ENCODE measurements at regions not wholly inside any gene's neighbourhood (a gene's known extent, or its start where the extent isn't known, plus 50 kb on each side); places are given as distances from the start of the nearest gene placed in this dataset.

GRCh38 chr15:99474909-99475753 lies 90.7 kb upstream of the MEF2A start:
- Histone ChIP-seq H3K79me1 (ENCODE audit: low read depth, low read length) (no peaks in the 10 kb centered on the region), H3K56ac (replicated peaks; ENCODE audit: insufficient read length, low read depth, low read length) (no peak overlapping the region), H3K79me2 (ENCODE audit: control insufficient read depth in 1 of 2, insufficient read depth in 2 of 2, low read length in 2 of 2) (no peaks in the 10 kb centered on the region), H2BK12ac (ENCODE audit: low read depth, low read length) (0 out of 2 replicates have a peak overlapping the region, but pooled peaks have one; percentile 39), H2BK20ac (ENCODE audit: low read length) (no peak overlapping the region), H4K5ac (ENCODE audit: insufficient read length, low read depth, low read length) (no peak overlapping the region), H3K18ac (ENCODE audit: extremely low read depth, low read length) (no peak overlapping the region), H3K9ac (replicated peaks in 1 of 4; ENCODE audit: extremely low read depth in 1 of 4, low read depth in 3 of 4, low read length in 3 of 4) (no peak overlapping the region), H2AFZ (ENCODE audit: low read length) (no peak overlapping the region), H3K27me3 (replicated peaks in 1 of 4; ENCODE audit: control insufficient read depth in 3 of 4, extremely low read depth in 1 of 4, insufficient read depth in 3 of 4, low read length in 3 of 4) (no peaks in the 10 kb centered on the region), H3K9me3 (ENCODE audit: insufficient read depth in 2 of 2, low read depth in 1 of 2, low read length in 1 of 2) (no peaks in the 10 kb centered on the region), H3K23ac (ENCODE audit: insufficient read length) (no peak overlapping the region), H2AK5ac (ENCODE audit: low read depth, low read length) (no peak overlapping the region), H3K14ac (ENCODE audit: insufficient read length) (no peak overlapping the region), H4K91ac (replicated peaks; ENCODE audit: insufficient read length, low read length) (peak overlapping the region; percentile 34), H3K4ac (replicated peaks; ENCODE audit: insufficient read length, low read depth, low read length) (no peak overlapping the region), H3K4me2 (ENCODE audit: insufficient read depth in 1 of 2, low read depth in 2 of 2, low read length in 2 of 2) (no peak overlapping the region), H3K4me1 (replicated peaks in 1 of 4; ENCODE audit: control insufficient read depth in 3 of 4, insufficient read depth in 4 of 4, low read length in 3 of 4) (peaks cover 0 to 8% (median 3%) of the 10 kb centered on the region in 4 experiments; a peak in 3 of 7 replicates), H4K8ac (ENCODE audit: extremely low read depth, insufficient read depth, low read length) (0 out of 2 replicates have a peak overlapping the region, but pooled peaks have one; percentile 8), H3K23me2 (ENCODE audit: low read depth, low read length) (no peaks in the 10 kb centered on the region), H2BK5ac (ENCODE audit: low read depth, low read length) (no peak overlapping the region), H3K36me3 (ENCODE audit: control insufficient read depth in 2 of 4, insufficient read depth in 4 of 4, low read length in 3 of 4) (no peaks in the 10 kb centered on the region), H4K20me1 (replicated peaks in 1 of 2; ENCODE audit: control insufficient read depth in 1 of 2, insufficient read depth in 2 of 2, low read length in 2 of 2) (no peaks in the 10 kb centered on the region), H2BK120ac (replicated peaks; ENCODE audit: low read depth, low read length) (no peak overlapping the region), H3K27ac (ENCODE audit: low read depth, low read length) (no peak overlapping the region), H3K4me3 (ENCODE audit: extremely low read depth in 1 of 4, insufficient read depth in 2 of 4, low read depth in 3 of 4, low read length in 4 of 4) (no peak overlapping the region), H2BK15ac (ENCODE audit: low read length) (no peak overlapping the region)
- POLR2A ChIA-PET (ENCODE audit: partially characterized antibody), result no interaction called here
- WGBS, 2 experiments (ENCODE audit: extremely low coverage in 1 of 2, insufficient coverage in 1 of 2, insufficient read length in 1 of 2, insufficient replicate concordance in 2 of 2, low coverage in 1 of 2, low lambda C conversion rate in 2 of 2, missing lambda C conversion rate in 1 of 2), result 94% methylated on average over 22 of the region's 25 CpGs; no CpG with 5 or more reads in 1 of the 2 experiments
- FAIRE-seq (no peak), DNase-seq (ENCODE audit: low read depth in 1 of 2, low spot score in 2 of 2) (no peak)
- CTCF ChIA-PET (ENCODE audit: partially characterized antibody), result interaction anchor here (1.0 to 3.0 kb wide), 4 partner anchors 41 to 239 kb away, joined by 3 to 9 read pairs (median 6); no protein-coding TSS in a partner anchor
- no peak for TF ChIP-seq NANOG (IDR thresholded peaks at IDR 0.05; ENCODE audit: insufficient read depth, low read depth, low read length, poor library complexity, severe bottlenecking)
- TF ChIP-seq POLR2AphosphoS5 (IDR thresholded peaks at IDR 0.05; ENCODE audit: low read depth, low read length), result no peak
- no peak for TF ChIP-seq CEBPB (IDR thresholded peaks at IDR 0.05; ENCODE audit: low read depth, low read length)
- no peak for TF ChIP-seq RFX5 (IDR thresholded peaks at IDR 0.05; ENCODE audit: borderline replicate concordance, low read depth, low read length)

Data from H1 (cell line).